NCI-H748 treated with DMSO at 0.1 percent for 48 hours (cell line): ENCODE measurements at regions not wholly inside any gene's neighbourhood (a gene's known extent, or its start where the extent isn't known, plus 50 kb on each side); places are given as distances from the start of the nearest gene placed in this dataset.

ENCODE experiments used
- DNase-seq: peaks from one replicate; lab custom pipeline; 2025; lab: John Stamatoyannopoulos, UW

DNA sequence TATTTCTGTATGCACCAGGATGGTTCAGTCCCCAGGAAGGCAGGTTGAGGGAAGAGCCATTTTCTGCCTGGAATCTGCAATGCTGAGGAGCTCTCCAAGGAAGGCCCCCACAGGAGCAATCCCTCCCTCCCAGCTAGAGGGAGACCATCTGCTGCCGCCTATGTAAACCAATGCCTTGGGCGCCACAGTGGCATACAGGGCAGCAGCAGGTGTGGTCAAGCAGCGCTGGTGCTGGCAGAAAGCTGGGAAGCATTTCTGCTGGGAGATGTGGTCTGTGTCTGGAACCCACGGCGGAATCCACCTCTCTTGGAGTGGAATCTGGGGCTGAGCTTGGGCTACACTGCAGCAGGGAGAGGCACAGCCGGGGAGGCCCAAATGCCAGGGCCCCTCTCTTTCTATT is 283.3 kb downstream of the RRAGC start:
- DNase-seq = no peak

DNA sequence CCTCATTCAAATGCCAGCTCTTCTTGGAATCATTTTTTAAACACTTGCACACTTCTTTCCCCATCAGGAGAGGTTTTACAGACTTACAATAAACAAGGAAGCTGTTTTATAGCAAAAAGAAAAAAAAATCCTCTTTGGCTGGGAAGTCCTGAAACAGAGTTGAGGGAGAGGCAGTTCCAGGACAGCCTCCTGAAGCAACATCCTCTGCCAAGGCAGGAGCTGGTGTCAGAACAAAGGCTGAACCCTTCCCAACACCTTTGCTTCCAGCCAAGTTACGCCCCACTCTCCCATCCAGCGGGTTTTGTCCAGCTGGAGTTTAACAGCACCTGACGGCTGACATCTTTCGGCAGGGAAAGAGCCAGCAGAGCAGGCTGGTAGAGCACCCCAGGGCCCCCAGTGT is 287.8 kb downstream of the RRAGC start:
- DNase-seq = no peak

GRCh38 chr1:38570657-38570975 is 289.0 kb downstream of the RRAGC start:
- DNase-seq = no peak

GRCh38 chr1:38569932-38570656 is 289.5 kb downstream of the RRAGC start:
- no peak for DNase-seq

- no peak for DNase-seq
These were observed 291.3 kb downstream of the RRAGC start for GRCh38 chr1:38568061-38568857.

DNA sequence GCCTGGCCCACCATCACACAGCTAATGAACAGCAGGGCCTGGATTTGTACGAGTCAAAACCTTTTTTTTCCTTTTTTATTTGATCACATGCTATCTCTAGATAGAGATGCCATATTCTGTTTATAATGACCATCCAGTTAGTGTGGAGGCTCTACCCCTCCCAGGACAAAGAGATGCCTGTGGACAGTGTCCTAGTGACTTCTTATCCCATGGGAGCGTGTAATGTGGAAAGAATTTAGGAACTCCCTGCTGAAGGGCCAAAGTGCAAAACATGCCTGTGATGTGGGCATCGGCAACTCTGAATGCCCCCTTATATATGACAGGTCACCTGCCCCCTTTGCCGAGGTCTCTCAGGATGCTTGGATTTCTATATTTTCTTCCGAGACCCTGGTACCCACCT is 292.2 kb downstream of the RRAGC start:
- no peak for DNase-seq

DNA sequence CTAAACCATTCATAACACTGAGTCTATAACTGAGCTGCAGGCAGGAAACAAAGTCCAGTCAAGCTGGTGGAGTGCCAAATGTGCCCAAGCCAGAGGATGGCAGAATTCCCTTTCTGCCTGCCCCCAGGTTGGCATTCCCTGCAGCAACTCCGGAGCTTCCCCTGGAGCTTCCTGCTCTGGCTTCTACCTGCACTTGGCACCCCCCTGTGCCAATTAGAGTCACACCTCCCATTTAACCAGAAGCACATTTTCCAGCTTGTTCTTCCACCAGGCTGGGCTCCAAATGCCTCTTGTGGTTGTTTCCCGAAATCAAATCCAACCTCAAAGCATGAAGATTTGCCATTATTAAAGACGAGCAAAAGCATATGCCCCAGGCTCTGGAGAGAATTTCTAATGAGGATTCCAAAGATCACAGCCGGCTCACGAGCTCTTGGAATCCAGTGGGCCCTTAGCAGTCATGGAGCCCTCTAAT is 294.5 kb downstream of the RRAGC start:
- DNase-seq = no peak

GRCh38 chr1:38563942-38564735 is 295.4 kb downstream of the RRAGC start:
- no peak for DNase-seq

DNA sequence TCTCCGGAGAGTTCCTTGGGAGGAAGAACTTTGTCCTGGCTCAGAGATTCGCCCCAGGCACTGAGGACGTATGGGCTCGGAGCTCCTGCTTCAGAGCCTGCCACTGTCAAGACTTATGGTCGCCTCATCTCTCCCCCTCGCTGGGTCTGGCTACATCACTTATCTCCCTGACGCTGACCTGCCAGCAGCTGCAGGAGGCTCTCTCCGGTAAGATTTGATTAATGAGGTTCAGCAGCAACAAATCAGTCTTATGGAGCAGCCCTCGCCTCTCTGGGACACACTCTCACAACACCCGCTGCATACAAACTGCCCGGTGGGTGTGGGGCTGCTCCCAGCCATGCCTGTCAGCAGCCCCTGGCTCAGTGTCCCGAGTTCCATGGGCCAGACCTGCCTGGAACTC is 297.8 kb downstream of the RRAGC start:
- no peak for DNase-seq

DNA sequence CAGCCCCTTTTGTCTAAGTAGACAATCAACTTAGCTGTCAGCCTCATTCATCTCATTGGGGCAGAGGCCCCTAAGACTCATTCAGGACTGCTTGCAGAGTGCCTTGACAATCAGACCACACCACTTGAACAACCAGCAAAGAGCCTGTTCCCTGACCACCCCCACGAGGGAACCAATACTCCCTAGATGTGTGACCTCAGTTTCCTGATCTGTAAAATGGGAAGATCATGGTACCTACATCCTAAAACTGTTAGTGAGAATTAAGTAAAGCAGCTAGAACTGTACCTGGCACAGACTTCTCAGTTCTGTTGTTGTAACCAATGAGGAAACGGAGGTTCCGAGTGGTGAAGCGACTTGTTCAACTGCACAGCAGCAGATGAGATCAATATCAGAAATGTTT is 298.5 kb downstream of the RRAGC start:
- DNase-seq = no peak

- no peak for DNase-seq
These were observed 299.1 kb downstream of the RRAGC start for GRCh38 chr1:38560457-38560856.

DNA sequence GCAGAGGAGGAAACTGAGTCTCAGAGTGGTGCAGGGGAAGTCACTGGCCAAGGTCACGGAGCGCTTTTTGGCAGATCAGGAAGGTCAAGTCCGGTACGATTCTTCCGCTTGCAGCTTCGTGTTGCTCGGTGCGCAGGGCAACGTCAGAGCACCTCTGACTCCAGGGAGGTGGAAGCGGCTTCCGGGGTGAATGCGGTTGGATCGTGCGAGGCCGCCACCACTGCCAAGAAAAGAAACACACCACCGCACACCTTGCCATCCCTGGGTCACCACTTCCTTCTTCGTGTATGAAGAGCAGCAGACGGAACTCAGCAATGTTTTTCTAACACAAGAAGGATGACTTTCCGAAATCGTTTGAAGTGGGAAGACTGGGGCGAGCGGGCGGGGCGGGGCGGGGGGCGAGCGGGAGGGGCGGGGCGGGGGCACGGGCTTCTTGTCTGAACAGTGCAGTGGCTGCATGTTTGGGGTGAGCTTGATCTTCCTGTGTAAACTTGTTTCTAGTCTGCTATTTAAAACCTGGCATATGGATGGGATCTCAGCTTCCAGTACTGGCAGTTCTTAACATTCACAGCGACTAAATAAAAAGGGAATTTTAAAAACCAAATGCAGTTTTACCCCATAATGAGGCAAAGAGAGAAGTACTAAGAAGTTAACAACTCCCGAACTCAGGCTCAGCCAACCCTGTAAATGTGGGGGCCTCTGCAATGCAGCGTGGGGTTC is 300.0 kb downstream of the RRAGC start:
- DNase-seq = no peak

GRCh38 chr1:38558500-38559445 is 300.8 kb downstream of the RRAGC start:
- no peak for DNase-seq

- no peak for DNase-seq
These were observed 301.5 kb downstream of the RRAGC start for GRCh38 chr1:38558055-38558454.

DNA sequence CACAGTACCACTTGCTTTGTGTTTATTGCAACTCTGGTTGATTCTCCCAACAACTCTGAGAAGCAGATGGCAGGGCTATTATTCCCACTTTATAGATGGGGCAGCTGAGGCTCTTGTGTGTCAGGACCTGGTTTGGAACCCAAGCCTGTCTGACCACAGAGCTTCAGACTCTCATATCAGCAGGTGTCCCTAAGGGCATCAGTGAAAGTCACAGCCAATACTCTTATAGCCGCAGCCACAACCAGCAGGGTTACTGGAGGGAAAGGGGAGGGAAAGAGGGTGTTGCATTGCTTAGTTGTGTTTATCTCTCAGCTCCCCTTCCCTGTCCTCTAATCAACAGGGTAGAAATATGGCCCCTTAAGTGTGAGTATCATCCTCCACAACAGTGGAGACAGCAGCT is 304.0 kb downstream of the RRAGC start:
- no peak for DNase-seq

DNA sequence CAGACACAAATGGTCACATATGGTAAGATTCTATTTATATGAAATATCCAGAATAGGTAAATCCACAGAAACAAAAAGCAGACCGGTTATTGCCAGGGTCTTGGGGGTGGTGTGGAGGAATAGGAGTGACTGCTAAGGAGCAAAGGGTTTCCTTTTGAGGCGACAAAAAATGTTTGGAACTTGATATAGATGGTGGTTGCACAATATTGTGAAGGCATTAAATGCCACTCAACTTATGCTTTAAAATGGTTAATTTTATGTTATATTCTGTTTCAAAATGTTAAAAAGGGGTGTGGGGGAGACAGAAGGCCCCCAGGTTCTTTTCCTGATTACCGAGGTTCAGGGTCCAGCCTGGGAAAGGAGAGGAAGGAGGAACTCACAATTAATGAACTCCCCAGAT is 304.4 kb downstream of the RRAGC start:
- no peak for DNase-seq

GRCh38 chr1:38551318-38552307 is 308.0 kb downstream of the RRAGC start:
- no peak for DNase-seq

DNA sequence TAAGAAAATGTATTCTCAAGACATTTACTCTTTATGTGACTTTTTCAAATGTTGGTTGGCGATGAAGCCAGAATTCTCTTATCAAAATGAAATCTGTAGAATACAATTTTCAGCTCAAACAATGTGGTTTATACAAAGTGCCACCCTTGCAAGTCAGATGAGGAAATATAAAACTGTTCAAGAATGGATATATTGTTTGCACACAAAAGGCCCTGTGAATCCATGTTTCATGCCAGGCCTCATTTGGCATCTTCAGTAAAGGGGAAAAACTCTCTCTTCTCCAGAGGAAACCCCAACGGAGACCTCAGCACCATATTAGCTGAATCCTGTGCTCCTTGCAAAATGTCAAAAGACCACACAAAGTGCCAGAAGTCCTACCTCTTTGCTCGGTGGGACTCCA is 310.4 kb downstream of the RRAGC start:
- DNase-seq = no peak

- no peak for DNase-seq
These were observed 312.3 kb downstream of the RRAGC start for GRCh38 chr1:38547321-38547720.

DNA sequence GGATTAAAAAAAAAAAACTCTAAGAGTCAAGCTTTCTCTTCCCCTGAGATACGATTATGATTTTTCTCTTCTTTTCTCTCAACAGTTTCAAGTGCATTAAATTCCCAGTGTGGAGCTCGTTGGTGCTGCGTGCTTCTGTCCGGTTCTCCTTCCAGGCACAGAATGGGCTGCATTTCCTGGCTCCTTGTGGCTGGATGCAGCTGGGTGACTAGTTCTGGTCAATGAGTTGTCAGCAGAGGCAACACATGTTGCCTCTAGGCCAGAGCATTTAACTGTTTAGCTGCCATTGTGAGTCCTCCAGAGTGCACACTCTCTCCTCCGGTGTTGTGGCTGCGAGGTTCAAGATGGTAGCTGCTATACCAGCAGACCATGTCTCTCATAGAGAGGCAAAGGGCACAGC is 312.9 kb downstream of the RRAGC start:
- DNase-seq = no peak
